Activated T-cell treated with anti-CD3 and anti-CD28 coated beads for 24 hours (primary cell): ENCODE measurements at regions not wholly inside any gene's neighbourhood (a gene's known extent, or its start where the extent isn't known, plus 50 kb on each side); places are given as distances from the start of the nearest gene placed in this dataset.
"Not testable (repeated sequence)": the region's sequence is repeated elsewhere in the genome, so short reads cannot be mapped to it uniquely, and the experiment has no call there.

Source experiments
- DNase-seq: peaks from one replicate; pipeline ENCODE4 v3.0.0-alpha.2; 2020; ENCODE audit warnings: low read depth

DNA sequence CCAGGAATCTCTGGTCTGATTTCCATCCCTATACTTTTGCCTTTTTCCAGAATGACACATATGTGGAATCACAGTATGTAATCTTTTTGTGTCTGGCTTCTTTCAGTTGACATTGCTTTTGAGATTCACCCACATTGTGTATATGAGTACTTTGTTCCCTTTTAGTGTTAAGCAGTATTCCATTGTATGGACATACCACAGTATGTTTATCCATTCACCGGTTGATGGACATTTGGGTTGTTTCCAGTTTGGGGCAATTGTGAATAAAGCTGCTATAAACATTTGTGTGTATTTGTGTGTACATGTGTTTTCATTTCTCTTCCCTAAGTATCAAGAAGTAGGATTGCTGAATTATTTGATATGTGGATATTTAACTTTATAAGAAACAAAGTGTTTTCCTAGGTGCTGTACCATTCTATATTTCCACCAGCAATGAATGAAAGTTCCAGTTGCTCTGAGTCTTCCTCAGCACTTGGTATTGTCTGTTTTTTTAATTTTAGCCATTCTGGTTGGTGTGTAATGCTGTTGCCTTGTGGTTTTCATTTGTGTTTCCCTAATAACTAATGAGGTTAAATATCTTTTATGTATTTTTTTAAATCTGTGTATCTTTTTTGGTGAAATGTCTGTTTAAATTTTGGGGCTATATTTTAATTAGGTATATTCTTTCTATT is 203.5 kb upstream of the HAAO start:
- DNase-seq, result no peak

- DNase-seq, result not testable (repeated sequence)
Observed at GRCh38 chr2:42989283-42990081, 197.1 kb upstream of the HAAO start.

DNA sequence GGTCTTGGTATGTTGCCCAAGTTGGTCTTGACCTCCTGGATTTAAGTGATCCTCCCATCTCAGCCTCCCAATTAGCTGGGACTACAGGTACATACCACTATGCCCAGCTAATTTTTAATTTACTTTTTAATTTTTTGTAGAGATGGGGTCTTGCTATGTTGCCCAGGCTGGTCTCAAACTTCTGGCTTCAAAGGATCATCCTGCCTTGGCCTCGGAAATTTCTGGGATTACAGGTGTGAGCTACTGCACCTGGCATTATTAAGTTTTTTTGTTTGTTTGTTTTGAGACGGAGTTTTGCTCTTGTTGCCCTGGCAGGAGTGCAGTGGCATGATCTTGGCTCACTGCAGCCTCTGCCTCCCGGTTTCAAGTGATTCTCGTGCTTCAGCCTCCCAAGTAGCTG is 195.7 kb upstream of the HAAO start:
- not testable (repeated sequence) for DNase-seq

DNA sequence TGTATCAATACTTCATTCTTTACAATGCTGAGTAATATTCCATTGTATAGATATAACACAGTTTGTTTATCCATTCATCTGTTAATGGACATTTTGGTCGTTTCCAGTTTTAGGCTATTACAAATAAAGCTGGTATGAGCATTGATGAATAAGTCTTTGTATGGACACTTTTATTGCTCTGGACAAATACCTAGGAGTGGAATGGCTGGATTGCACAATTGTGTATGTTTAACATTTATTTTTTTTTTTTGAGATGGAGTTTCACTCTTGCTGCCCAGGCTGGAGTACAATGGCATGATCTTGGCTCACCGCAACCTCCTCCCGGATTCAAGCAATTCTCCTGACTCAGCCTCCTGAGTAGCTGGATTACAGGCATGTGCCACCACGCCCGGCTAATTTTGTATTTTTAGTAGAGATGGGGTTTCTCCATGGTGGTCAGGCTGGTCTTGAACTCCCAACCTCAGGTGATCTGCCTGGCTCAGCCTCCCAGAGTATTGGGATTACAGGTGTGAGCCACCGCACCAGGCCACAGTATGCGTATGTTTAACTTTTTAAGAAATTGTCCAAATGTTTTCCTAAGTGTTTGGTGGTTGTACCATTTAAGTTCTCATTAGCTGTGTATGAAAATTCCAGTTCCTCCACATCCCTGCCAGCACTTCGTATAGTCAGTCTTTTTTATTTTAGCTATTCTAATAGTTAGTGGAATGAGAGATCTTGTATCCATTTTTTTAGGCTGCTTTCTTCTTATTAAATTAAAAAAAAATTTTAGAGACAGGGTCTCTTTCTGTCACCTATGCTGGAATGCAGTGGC is 194.9 kb upstream of the HAAO start:
- no peak for DNase-seq

- no peak for DNase-seq
Observed at GRCh38 chr2:42984617-42985016, 192.2 kb upstream of the HAAO start.

GRCh38 chr2:42984081-42984480 is 191.7 kb upstream of the HAAO start:
- no peak for DNase-seq

GRCh38 chr2:42980764-42981416 is 188.5 kb upstream of the HAAO start:
- DNase-seq, result no peak

DNA sequence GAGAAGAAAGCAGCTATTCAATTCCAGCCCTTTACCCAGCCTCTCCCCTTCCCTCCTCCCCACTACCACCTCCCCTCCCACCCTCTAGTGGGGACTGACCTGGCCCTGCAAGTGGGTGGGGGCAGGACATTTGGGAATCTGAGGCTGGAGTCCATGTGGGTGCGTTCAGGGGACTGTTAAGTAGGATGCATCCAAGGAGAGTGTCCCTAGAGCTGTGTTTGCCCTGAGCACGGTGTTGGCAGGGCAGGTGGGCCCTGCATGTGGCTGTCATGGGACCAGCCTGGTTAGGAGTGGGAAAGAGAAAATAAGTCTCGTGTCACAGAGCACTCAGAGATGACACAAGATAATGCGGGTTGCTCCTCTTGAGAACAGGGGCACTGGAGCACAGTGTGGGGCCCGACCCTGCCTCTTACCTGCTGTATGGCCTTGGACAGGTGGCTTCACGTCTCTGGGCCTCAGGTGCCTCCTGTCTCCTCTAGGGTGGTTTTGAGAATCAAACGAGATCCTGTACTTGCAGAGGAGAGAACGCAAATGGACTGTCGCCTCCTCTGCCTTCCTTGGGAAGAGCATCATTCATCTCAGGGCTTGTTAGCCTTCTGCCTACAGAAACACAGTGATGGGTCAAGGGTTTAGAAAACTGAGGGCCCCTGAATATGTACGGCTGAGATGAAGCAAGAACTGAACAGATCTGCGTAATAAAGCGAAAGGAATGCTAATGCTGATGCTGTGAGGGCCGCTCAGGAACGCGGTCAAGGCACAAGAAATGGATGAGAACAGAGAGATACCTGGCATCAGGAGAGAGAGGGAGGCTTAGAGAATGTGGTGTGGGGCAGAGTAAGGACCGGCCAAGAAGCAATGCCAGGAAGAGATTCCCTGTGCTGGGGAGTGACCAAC is 187.7 kb upstream of the HAAO start:
- no peak for DNase-seq

DNA sequence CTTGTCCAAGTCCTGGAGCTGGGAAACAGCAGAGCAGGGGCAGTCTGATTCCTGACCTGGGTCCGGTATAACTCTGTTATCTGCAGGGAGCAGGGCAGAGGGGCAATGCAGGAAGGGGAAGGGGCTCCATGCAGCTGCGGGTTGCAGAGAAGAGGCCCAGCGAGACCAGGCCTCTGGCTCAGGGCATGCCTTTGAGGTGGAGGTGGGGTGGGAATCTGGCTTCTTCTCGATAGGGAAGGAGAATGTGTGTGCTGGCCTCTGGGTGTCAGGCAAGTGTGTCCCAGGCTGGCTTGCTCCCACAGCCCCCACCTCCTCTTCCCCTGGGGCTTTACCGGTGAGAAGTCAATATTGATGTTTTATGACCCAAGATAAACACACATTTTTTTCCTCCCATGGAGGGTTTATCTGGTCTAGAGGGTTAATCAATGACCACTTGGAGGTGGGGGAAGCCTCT is 187.1 kb upstream of the HAAO start:
- no peak for DNase-seq

- DNase-seq, result no peak
Observed at GRCh38 chr2:42978887-42979415, 186.6 kb upstream of the HAAO start.

GRCh38 chr2:42978175-42978886 is 185.9 kb upstream of the HAAO start:
- no peak for DNase-seq

DNA sequence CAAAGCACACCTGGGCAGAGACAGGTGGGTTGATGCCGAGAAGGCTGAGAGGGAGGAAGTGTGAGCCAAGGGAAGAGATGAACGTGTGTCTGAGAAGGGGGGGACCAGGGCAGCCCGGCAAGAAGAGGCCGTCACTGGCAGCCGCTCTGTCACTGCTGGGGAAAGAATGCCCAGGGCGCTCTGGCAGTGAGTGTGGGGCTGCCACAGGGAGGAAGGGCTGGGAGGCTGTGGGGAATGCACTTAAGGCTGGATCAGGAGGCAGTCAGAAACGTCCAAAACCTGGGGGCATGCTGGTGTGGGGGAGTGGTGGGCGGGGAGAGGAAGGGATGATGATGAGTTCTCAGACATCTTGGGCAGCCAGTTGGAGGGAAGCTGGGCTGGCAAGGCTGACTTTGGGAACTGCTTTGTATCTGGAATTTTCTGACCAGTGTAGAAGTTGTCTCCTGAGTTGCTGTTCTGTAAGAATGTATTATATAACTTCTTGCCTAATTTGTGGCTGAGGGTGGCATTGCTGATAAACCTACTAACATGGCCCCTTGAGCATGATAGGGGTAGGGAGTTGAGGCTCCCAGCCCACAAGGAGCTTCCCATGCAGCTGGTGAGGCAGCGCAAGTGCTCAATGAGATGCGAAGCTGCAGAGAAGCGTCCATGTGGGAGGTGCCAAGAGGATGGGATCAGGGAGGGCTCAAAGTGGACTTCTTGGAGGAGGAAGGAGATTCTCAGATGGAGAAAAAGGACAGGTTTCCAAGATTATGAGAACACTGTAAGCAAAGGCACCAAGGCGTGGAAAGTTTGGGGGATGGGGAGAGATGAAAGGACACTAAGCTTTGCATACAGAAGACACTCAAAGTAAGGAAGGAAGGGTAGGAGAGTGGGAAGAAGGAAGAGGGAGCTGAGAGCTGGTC is 185.1 kb upstream of the HAAO start:
- DNase-seq, result no peak

GRCh38 chr2:42976351-42976750 is 184.0 kb upstream of the HAAO start:
- no peak for DNase-seq

GRCh38 chr2:42974721-42975717 is 182.6 kb upstream of the HAAO start:
- DNase-seq, result peak; percentile 32

DNA sequence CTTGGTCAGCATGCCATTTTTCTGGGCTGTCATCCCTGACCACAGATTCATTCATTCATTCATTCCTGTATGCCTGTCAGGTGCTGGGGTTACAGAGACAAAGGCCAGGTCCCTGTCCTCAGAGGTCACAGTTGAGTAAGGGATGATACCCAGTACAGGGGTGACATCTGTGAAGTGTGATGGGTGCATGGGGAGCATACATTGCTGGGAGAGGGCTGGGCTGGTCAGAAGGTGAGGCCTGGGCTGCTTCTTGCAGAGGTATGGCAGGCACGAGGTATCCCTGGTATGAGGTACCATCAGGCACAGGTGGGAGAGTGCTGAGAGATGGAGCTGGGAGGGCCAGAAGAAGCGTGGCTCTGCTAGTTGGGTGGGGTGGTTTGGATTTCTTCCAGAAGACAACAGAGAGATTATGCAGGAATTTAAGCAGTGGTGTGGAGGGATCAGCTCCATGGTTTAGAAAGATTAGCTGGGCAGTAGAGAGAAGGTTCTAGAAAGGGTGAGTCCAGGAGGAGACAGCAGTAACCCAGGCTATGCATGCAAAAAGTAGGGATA is 181.9 kb upstream of the HAAO start:
- DNase-seq, result no peak

- no peak for DNase-seq
Observed at GRCh38 chr2:42973726-42974125, 181.3 kb upstream of the HAAO start.

DNA sequence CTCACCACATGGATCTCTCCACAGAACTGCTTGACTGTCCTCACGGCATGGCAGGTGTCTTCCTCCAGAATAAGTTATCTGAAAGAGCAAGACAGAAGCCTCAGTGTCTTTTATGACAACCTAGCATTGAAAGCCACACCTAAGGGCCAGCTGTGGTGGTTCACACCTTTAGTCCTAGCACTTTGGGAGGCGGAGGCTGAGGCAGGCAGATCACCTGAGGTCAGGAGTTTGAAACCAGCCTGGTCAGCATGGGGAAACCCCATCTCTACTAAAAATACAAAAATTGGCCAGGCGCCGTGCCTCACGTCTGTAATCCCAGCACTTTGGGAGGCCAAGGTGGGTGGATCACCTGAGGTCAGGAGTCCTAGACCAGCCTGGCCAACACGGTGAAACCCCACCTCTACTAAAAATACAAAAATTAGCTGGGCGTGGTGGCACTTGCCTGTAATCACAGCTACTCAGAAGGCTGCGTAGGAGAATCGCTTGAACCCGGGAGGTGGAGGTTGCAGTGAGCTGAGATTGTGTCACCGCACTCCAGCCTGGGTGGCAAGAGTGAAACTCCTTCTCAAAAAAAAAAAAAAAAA is 180.6 kb upstream of the HAAO start:
- DNase-seq, result not testable (repeated sequence)
